Endothelial cell of umbilical vein (primary cell): ENCODE measurements at regions not wholly inside any gene's neighbourhood (a gene's known extent, or its start where the extent isn't known, plus 50 kb on each side); places are given as distances from the start of the nearest gene placed in this dataset.

Experiments
- CTCF ChIP-seq, 2 donors: IDR thresholded peaks; 1 replicate in 1 of 2; 2 replicates in 1 of 2; pipeline ENCODE4 v1.5.1; 2011; ENCODE audit warnings: low read length in 2 of 2, mild to moderate bottlenecking in 2 of 2, moderate library complexity in 2 of 2, control low read depth in 1 of 2, inconsistent platforms in 1 of 2, low read depth in 1 of 2; ENCODE audit not compliant: insufficient read depth in 1 of 2; ENCODE audit errors: extremely low read depth in 1 of 2
- EZH2 ChIP-seq: IDR thresholded peaks from 2 replicates; pipeline ENCODE4 v1.6.1; 2012; ENCODE audit warnings: borderline replicate concordance, low read depth, mild to moderate bottlenecking, moderate library complexity, low read length, inconsistent platforms; ENCODE audit not compliant: severe bottlenecking
- MAX ChIP-seq: IDR thresholded peaks from 2 replicates; pipeline ENCODE4 v1.6.1; 2011; ENCODE audit not compliant: insufficient read depth, insufficient read length
- MYC ChIP-seq: IDR thresholded peaks from one replicate; pipeline ENCODE4 v1.6.1; 2011; ENCODE audit warnings: mild to moderate bottlenecking, low read depth, low read length
- POLR2A ChIP-seq: IDR thresholded peaks from 2 replicates; pipeline ENCODE4 v1.6.1; 2012; ENCODE audit warnings: low read depth, mild to moderate bottlenecking, control low read depth, low read length
- POLR2AphosphoS5 ChIP-seq: IDR thresholded peaks from 2 replicates; pipeline ENCODE4 v1.6.1; 2012; ENCODE audit warnings: low read depth, mild to moderate bottlenecking, control low read depth, low read length, moderate library complexity; ENCODE audit not compliant: insufficient read depth

GRCh38 chr3:13203398-13204176, 130.4 kb upstream of the IQSEC1 start:
- no peak for TF ChIP-seq MYC
- no peak for TF ChIP-seq MAX
- TF ChIP-seq CTCF (IDR thresholded peaks at IDR 0.05; ENCODE audit: extremely low read depth in 1 of 2, insufficient read depth in 1 of 2, low read depth in 1 of 2, low read length in 2 of 2) = no peak
- TF ChIP-seq POLR2A = no peak
- TF ChIP-seq EZH2 = no peak
- TF ChIP-seq POLR2AphosphoS5 = no peak
